LHCN-M2 (cell line): ENCODE measurements at regions not wholly inside any gene's neighbourhood (a gene's known extent, or its start where the extent isn't known, plus 50 kb on each side); places are given as distances from the start of the nearest gene placed in this dataset.
A peak's percentile ranks its signal among the peaks of the same experiment; 100 is the strongest.

Source experiments
- DNase-seq: peaks from one replicate; pipeline ENCODE4 v3.0.0-alpha.2; 2012; ENCODE audit warnings: low read depth

DNA sequence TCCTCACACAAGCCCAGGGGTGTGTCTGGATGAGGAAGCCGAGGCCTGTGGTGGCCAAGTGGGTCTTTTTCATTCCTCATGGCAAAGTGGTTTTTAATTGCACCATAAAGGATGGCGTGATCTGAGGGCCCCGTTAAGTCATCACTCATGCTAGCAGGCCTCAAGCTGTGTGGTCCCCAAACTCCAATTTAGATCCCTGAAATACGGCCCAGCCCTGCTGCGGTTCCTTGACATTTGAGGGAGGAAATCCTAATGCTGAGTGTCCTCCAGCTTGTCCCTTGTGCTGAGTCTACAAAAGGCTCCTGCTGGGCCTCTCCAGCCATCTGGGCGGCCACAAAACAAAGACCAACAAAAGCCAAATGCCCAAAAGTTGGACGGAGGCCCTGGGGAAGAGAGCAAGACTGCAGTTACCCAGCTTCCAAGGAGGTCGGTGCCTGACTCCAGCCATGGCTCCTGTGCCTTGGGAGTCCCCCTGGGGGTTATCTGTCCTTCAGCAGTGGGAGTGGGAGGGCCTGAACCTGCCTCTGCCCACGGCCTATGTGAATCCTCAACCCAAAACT is 162.3 kb upstream of the PDE10A start:
- DNase-seq = no peak

DNA sequence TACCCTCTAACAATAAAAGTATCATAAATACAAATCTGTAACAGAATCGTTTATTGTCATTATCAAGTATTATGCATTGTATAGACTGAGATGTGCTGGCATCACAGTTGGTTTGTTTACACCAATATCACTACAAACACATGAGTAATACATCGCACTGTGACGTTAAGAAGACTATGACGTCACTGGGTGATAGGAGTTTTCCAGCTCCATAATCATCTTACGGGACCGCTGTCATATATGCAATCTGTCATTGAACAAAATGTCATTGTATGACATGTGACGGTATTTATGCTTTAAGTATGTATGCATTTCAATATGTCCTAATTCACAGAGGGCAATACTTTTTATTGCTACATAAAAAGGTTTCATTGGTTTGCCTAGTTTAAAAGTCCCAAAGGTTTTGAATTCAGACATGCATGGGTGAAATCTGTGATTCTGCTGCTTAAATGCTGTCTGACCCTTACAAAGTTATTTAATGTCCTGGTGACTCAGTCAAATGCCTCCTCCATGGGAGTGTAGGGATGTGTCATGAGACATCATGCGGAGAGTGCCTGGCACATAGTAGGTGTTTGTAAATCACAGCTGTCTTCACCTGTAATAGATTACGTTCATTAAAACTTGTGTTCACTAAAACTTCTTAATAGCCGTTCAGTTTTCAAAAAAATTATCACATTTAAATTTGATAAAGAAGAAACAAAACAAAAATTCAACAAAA is 160.7 kb upstream of the PDE10A start:
- DNase-seq = no peak

DNA sequence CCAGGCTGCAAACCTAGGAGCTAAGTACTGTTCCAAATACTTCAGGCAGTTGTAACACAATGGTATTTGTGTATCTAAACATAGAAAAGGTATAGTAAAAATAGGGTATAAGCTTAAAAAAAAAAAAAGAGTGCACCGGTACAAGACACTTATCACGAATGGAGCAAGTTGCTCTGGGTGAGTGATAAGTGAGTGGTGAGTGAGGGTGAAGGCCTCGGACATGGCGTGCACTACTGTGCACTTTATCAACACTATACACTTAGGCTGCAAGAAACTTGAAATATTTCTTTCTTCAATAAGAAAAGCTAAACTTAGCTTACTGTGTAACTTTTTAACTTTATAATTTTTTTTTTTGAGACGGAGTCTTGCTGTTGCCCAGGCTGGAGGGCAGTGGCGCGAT is 159.5 kb upstream of the PDE10A start:
- DNase-seq = no peak

DNA sequence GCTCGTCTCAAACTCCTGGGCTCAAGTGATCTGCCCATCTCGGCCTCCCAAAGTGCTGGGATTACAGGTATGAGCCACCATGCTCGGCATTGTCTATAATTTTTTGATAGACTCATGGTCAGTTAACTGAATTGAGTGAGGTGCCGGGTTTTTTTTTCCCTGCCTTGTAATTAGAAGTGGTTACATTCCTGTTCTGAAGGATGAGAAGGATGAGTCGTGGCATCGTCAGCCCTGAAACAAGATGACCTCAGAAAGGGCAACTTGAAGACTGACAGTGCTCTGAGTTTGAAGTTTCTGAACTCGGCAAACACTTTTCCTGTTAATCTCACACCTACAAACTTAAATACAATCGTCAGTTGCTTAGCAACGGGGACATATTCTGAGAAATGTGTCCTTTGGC is 158.7 kb upstream of the PDE10A start:
- DNase-seq = peak; percentile 55

DNA sequence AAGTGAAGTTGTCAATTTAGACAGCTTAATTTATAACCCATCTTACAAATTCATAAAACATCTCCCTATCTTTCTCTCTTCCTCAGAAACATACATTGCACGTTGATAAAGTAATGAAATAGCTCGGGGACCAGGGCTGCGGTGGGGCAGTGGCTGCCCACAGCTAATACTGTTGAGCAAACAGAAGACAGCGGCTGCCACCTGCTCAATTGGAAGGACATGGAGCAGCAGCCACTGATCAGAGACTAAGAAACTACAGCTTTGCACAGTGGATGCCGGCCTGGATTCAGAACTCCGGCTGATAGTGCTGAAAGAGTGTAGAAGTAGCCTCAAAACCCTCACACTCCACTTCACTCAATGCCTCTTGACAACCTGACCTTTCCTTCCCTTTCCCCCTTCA is 157.9 kb upstream of the PDE10A start:
- DNase-seq = no peak

DNA sequence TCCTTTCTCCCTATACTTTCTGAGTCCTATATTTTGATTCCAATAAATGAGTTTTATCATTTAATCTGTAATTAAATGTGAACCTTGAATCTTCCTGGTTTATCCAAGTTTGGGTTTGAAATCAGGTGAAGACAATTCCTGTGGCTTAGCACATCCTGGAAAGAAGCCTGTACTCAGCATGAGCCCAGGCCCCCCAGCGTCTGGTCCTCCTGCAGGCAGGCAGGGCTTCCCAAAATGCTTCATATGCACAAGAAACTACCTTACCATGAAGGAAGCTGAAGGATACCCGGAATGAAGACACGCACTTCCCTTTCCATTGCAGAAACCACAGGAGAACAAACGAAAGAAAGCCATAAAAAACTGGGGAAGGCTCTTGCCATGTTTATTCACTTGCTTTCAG is 157.4 kb upstream of the PDE10A start:
- DNase-seq = no peak

DNA sequence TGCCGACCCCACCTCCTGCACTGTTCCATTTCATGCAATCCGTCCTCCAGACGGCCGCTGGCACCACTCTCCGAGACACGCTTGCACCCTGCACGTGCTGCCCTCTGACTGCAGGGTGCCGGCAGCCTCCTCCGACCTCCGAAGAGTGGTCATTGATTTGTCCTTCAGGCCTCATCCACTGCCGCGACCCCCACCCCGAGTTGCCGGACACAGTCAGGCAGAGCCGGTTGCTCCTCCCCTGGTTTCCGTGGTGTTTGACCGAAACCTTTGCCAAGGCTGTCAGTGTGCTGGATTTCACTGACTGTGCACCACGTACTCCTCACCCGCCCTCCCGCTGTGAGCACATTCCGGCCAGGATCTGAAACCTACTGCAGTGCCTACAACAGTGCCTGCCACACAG is 156.4 kb upstream of the PDE10A start:
- no peak for DNase-seq

DNA sequence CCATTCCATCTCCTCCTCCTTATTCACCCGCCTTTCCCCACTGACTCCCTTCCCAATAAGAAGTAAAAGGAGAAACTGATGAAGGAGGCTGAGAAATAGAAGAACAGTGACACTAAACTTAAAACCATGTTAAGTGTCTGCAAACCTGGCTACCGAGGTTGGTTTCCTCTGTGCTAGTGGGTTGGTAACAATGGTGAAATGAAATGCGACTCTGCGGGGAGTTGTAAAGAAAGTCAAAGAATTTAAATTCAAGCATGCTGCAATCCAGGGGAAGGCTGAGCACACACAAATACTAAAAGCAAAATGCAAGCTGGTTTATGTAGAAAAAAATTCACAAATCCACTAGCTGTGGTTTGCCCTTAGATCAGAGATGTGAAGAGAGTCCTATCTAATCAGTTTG is 155.2 kb upstream of the PDE10A start:
- DNase-seq = no peak

DNA sequence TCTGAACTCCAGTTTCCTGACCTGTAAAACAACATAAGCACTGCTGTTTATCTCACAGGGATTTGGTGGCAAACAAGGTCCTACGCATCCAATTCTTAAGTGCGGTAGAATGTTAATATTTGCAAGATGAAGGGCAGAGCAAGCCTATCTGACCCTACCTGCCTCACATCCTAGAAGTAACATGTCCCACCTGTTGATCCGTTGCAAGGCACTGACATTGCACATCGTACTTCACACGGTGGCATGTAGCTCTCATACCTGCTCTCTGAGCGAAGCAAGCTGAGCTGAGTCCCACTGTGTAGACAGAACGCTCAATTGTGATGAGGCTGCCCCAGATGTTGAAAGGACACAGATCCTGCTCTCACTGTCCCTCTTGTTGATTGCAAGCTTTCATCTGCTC is 154.7 kb upstream of the PDE10A start:
- DNase-seq = no peak

DNA sequence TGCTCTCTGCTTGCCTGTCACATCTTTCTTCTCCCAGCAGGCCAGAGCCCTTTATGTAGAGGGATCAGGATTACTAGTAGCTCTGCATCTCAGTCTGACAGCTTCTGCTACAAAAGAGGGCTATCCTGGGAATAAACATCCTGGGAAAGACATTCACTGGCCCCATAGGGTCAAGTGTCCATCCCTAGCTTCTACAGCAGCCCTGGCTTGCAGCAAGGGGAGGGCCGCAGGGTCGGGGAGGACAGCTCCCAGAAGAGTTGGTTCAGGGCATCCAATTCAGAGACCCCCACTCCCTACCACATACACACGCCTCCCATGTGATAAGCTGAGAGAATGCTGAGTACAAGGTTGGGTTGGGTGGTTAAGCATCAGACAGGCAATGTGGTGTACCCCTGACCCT is 154.1 kb upstream of the PDE10A start:
- no peak for DNase-seq

DNA sequence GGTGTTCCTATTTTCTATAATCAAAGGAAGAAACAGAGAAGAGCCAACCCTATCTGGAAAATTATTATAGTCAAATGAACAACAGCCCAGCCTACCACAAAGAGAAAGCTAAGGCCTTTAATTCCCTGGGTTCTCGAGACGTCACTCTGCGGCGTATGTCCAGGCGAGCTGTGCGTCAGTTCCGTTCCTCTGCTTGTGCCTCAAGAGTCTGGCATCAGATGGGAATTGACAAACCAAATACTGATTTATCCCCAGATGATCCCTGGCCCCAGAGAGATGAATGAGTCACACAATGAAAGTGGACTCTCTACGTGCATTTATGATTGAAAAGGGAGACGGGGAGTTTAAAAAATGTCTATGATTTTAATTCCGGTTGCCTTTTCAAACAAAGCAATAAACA is 151.6 kb upstream of the PDE10A start:
- DNase-seq = no peak

DNA sequence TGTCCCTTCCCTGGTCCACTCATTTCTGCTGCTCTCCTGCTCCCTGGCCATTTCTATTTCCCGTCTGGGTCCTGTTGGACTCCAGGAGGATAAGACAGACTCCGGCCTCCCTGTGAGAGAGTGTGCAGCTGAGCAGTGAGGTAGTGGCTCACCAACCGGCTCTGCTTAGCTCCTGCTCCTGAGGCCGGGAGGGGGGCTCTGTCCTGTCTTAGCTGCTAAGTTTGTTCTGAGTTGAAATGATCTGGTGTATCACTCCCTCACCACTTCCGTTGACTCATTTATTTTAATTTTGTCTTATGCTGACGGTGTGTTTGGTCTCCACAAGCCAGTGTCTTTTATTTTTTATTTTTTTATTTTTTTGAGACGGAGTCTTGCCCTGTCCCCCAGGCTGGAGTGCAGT is 148.5 kb upstream of the PDE10A start:
- DNase-seq = no peak

DNA sequence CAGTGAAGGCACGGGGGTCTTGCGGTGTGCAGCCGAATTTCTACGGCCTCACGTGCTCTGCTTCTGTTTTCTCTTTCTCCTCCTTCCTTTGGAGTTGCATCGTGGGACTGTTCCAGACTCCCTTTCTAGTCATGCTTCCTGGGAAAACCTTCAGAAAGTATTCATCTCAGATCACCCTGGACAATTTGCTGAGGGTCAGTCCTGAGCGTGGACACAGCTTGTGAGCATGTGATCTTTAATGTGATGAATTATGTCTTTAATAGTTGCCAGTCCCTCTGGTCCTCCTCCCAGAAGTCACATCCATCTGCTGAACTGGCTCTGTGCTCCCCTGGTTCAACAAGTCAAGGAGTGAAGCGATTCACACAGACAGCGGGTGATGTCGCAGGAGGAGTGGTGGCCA is 145.0 kb upstream of the PDE10A start:
- DNase-seq = no peak

DNA sequence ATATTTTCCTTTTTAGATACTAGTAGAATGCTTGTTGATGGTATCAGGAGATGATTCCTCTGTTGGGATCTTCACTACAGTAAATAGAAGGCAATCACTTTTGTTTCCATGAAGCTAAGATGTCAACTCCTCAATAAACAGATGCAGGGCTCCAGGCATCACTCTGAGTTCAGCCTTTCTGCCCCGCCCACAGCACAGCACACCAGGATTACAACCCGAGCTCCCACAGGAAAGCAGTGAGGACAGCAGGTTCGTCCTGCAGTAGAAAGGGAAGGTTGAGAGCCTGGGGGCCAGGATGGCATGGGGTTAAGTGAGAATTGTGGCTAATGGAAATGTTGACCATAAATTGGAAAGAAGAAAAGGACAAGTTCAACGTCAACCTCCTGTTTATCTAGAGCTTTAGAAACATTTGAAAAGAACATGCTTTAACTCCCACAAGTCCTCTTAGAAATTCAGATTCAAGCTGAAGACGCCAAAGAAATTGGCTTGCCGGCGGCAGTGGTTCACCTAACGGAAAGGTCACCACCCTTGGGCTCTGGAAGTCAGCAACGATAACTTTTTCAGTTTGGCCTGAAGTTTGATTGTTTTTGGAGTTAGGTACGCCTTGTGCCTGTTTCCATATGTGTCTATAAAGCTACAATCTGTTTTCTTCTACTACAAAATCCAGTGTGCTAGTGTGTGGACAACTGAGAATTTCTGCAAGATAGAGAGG is 144.4 kb upstream of the PDE10A start:
- no peak for DNase-seq

DNA sequence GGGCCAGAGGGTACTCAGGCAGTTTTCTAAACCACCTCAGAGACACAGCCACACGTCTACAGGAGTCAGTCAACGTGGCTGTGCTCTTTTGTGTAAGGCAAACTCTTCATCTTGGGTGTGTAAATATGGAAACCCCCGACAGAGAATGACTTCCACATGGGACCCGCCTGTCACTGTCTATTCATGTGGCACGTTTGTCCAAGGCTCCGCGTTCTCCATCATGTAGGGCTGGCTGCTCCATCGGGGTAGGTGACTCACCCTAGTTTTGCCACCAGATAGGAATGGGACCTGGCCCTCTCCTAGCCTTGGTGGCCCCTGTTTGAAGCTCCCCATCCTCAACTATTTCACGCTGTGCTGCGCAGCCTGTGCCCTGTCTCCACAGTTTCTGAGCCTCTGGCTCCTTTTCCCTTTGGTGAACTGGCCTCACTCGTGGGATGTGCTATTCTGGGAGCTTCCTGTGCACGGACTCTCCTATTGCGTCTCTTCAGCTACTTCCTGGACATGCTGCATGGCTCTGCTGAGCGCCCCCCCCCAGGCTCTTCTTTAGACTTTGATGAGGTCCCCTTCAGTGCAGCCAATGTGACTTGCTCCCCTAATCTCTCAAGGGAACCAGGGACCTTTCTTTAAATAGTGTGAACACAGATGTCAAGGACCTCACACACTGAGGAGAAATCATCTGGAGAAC is 143.2 kb upstream of the PDE10A start:
- no peak for DNase-seq

DNA sequence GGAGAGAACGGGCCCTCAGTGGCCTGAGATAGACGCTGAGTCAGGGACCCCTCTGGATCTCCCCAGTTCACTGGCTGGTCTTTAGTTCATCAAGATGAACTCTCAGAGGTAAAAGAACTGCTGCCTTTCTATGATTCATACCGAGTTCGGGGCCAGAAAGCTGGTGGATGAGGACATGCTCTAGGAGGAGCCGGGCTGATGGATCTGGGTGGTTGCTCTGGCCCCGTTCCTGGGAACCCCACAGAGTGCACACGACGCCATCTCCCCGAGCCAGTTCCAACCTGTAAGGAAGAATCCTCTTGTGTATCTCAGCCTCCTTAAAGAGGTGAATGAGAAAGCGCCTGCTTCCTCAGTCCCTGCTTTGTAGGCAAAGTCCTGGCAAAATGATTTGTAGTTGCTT is 142.6 kb upstream of the PDE10A start:
- DNase-seq = no peak

DNA sequence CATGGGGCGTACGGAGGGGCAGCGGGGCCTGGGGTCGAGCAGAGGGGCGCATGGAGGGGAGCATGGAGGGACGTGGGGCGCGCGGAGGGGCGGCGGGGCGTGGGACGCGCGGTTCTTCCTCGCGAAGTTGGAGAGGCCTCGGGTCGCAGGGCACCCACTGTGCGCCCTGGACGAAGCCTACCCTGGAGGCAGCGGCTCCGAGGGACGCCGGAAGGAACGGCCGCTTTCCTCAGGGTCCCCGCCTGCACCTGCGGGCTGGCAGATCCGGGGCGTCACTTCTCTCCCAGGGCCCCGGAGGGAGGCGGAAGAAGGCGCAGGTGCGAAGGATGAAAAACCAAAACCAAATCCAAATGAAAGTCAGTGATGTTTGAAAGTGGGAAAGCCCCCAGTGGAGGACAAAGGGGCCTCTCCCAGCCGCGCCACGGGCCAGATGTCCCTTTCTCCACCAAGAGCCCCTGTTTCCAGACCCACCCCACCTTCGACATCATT is 142.1 kb upstream of the PDE10A start:
- no peak for DNase-seq

DNA sequence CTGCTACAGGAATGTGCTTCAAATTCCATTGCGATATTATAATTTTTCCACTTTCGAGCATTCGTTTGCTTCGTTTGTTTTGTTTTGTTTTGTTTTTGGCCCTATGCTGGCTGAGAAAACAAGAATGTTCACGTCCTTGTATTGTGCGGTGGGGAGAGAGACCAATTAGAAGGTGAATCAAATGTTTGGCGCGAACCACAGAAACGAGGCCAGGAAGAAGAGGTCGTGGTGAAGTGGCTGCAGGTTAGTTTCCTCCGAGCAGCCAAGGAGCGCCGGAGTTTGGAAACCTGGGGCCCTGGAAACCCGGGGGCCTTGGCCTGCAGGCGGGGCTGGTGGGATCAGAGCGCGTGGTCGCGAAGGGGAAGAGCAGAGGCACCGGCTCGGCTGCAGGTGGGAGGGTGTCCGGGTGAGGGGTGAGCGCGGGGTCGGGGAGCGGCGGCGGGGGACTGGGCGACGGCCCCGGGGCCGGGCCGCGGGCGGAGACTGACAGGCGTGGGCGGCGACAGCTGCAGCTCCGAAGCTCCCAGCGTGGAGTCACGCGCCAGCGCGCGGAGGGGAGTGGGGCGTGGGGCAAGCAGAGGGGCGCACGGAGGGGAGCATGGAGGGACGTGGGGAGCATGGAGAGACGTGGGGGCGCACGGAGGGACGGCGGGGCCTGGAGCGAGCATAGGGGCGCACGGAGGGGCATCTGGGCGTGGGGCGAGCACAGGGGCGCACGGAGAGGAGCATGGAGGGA is 141.5 kb upstream of the PDE10A start:
- DNase-seq = peak; percentile 55

DNA sequence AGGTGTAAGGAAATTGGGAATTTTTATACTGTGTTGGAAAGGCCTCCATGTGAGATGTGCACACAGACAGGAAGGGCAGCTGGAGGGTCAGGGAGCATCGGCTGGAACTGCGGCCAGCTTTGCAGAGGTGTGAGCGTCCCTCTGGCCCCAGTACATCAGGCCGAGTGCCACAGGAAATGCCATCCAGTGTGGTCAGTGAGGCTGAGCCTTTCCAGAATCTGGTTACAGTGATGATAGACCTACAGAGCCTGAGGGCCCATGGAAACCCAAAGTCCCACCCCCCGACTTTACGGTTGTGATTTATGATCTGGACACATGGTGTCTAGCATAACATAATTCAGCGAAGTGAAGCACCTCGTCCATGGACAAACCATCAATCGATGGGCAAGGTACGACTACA is 137.3 kb upstream of the PDE10A start:
- DNase-seq = peak; percentile 45

DNA sequence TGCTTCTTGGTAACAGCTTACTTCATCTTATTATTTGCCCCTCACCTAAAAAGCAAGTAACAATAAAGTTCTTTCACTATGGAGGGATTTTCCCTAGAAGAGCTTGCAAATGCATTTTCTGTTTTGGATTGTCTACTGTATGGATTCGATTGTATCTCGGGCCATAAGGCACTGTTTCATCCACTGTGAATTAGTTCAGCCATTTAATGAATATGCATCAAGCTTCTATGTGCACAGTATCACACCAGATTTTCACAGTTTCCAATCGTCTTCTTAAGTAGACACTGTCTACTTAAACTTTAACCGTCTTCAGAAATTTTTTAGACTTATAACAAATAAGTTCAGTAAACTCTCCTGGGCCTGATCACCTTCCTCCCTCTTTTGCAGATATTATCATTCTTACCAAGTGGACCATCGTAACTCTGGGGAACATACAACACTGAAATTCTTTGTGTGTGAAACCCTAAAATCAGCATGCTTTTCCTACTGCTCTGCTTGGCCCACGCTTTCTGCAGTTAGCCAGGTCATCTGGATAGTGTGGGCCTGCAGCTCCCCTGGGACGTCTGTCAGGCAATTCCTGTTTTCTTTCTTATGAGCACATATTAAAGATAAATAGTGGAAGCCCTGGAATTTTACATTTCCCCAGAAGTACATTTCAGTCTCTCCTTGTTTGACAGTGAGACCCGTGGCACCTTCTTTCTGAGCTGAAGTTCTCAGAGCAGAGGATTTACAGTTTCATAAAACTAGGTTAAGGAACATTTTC is 136.5 kb upstream of the PDE10A start:
- DNase-seq = peak; percentile 44

DNA sequence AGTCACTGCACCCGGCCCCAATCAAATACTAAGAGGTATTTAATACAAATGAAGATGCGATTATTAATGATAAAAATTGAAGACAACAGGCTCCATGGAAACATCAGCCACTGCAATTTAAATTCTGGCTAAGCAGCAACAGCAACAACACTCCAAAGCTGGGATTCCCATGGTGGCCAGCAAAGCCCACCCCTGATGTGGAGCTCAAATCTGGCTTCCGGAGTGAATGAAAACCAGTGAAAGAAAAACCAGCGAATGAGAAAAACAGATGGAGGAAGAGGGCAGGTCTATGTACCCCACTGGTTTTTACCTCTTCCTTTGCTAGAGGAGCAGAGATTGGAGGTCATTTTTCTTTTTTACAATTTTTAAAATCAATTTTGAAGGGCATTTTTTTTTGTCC is 135.9 kb upstream of the PDE10A start:
- no peak for DNase-seq
